GM13977 (cell line): ENCODE measurements at regions not wholly inside any gene's neighbourhood (a gene's known extent, or its start where the extent isn't known, plus 50 kb on each side); places are given as distances from the start of the nearest gene placed in this dataset.

ENCODE experiments used
- DNase-seq: peaks from one replicate; pipeline ENCODE4 v3.0.0; 2012; ENCODE audit warnings: low spot score
- CTCF ChIP-seq: IDR thresholded peaks from 2 replicates; pipeline ENCODE4 v1.5.1; 2012; ENCODE audit warnings: mild to moderate bottlenecking, control low read depth; ENCODE audit not compliant: insufficient read depth; ENCODE audit errors: extremely low read depth, missing control alignments
- in situ Hi-C: fragments of 300-500 bp; cut with MboI; formaldehyde crosslinking; loops from one replicate; pipeline ENCODE4 v1.12.0; 2022; ENCODE audit warnings: low sequenced_read_pairs, low pct_unique_long_range_greater_than_20kb, mixed read lengths, inconsistent platforms; ENCODE audit not compliant: unreplicated experiment

- in situ Hi-C loops: no loop called here
- no peak for DNase-seq
- TF ChIP-seq CTCF: no peak
Observed at GRCh38 chr12:89239534-89239933, 112.8 kb downstream of the DUSP6 start.

DNA sequence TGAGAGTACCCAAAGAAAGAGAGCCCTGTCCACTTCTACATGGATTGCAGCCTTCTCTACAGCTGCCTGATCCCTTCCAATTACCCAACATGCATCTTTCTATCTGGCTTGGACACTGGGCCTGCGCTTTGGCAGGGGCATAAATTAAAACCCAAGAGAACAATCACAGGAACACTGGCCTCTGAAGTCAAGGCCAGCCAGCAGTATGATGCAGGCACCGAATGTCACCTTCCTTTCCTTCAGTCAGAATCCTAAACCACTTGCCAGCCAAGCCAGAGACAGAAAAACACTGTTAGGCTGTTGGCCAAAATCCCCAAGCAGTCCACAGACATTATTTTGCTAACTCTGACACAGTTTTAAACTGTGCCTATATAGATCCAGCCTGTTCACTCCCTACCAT is 113.7 kb downstream of the DUSP6 start:
- no peak for DNase-seq
- no peak for TF ChIP-seq CTCF
- in situ Hi-C loops: no loop called here

DNA sequence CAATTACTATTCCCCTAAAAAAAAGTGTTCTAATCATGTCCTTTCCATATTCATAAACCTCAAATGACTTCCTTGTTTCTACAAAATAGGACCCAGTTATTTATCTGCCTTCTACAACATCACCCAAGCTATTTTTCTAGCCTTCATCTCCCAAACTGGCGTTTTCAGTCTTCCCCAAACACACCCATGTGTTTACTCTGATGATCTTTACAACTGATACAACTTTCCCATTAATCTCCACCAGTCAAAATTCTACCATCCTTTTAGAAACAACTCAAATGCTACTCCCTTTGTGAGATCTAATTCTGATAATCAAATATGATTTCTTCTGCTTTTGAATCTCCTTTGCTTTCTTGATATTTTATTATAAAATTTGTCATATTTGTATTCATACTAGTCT is 114.5 kb downstream of the DUSP6 start:
- TF ChIP-seq CTCF: no peak

GRCh38 chr12:89236748-89237383 is 115.4 kb downstream of the DUSP6 start:
- no peak for TF ChIP-seq CTCF
- DNase-seq: no peak
- in situ Hi-C loops: no loop called here

More for the DNA sequence above, 114.5 kb downstream of the DUSP6 start:
- in situ Hi-C loops: no loop called here
- DNase-seq: no peak

GRCh38 chr12:89236237-89236636 is 116.1 kb downstream of the DUSP6 start:
- TF ChIP-seq CTCF: no peak
- no peak for DNase-seq
- in situ Hi-C loops: no loop called here

- TF ChIP-seq CTCF: no peak
- in situ Hi-C loops: no loop called here
- DNase-seq: no peak
Observed at GRCh38 chr12:89235189-89235993, 116.9 kb downstream of the DUSP6 start.
